ENCODE measurements at regions not wholly inside any gene's neighbourhood (a gene's known extent, or its start where the extent isn't known, plus 50 kb on each side); places are given as distances from the start of the nearest gene placed in this dataset.

DNA sequence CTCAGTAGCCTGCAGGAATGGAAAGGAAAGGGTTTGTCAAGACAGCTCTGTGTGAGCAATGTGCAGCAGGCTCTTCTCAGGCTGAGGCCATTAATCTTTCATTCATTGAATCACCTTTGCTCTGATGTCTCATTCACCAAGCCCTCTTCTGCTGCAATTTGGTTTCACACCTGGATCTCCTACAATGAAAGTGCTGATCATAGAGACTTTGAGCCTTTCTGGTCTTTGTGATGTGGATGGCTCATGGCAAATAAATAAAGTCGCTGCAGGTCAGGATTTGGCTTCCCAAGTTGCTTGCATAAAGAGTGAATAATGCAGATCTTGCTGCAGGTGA lies 95.8 kb upstream of the SPRED2 start:
- CTCF ChIA-PET: no interaction called here
- H3K4me1 Mint-ChIP-seq: 0 out of 2 replicates have a peak, but pooled peaks cover 3% of the 10 kb centered on the region
- H3K4me3 Mint-ChIP-seq: no peak overlapping the region
- POLR2A ChIA-PET: no interaction called here
- ATAC-seq (no peak), DNase-seq (ENCODE audit: low spot score) (no peak)
- H3K27ac Mint-ChIP-seq: no peak overlapping the region
- no peaks in the 10 kb centered on the region for H3K9me3 Mint-ChIP-seq
- H3K27me3 Mint-ChIP-seq (ENCODE audit: low read depth): peaks cover 2% of the 10 kb centered on the region; the same call in 1 of the 2 replicates
- no peaks in the 10 kb centered on the region for H3K36me3 Mint-ChIP-seq
- TF ChIP-seq ETV6 (CRISPR knock-in tag; IDR thresholded peaks at IDR 0.05) (no peak), JUN (CRISPR knock-in tag; IDR thresholded peaks at IDR 0.05) (no peak), TEAD4 (CRISPR knock-in tag; IDR thresholded peaks at IDR 0.05) (no peak), MYBL2 (CRISPR knock-in tag; IDR thresholded peaks at IDR 0.05) (no peak), TEAD1 (CRISPR knock-in tag; IDR thresholded peaks at IDR 0.05) (no peak)
- TF ChIP-seq, protein P1, sequence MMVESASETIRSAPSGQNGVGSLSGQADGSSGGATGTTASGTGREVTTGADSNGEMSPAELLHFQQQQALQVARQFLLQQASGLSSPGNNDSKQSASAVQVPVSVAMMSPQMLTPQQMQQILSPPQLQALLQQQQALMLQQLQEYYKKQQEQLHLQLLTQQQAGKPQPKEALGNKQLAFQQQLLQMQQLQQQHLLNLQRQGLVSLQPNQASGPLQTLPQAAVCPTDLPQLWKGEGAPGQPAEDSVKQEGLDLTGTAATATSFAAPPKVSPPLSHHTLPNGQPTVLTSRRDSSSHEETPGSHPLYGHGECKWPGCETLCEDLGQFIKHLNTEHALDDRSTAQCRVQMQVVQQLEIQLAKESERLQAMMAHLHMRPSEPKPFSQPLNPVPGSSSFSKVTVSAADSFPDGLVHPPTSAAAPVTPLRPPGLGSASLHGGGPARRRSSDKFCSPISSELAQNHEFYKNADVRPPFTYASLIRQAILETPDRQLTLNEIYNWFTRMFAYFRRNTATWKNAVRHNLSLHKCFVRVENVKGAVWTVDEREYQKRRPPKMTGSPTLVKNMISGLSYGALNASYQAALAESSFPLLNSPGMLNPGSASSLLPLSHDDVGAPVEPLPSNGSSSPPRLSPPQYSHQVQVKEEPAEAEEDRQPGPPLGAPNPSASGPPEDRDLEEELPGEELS (CRISPR knock-in tag; IDR thresholded peaks at IDR 0.05): no peak

DNA sequence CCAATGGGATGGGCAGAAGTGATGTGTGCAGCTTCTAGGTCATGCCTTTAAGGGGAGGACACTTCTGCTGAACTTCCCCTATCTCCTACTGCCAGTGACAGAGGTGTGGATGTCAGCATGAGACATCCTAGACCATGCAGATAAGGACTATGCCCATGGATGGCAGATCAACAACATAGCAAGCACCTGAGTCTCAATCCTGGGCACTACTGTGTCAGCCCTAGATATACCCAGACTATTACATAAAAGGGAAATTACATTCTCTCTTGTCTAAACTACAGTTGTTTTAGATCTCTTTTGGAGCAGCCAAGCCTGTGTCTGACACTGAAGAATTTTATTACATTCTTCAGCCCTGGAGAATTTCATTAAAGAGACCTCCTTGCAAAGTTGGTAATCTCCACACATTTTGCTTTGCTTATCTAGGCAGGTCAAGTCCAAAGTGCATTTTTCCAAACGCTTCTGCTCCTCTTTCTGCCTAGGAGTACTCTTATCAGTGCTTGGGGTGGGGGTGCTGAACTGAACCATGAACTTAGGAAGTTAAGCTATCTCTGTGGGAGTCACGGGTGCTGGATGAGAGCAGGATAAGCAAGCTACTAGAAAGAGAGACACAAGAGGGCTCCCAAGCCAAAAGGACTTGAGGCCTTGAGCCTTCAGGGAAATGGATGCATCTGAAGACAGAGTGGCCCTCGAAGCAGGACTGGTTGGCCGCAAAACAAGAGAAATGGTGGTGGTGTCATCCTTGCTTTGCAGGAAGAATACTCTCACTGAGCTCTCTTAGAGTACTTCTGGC lies 95.2 kb upstream of the SPRED2 start:
- ATAC-seq: no peak; the same call in 1 of the 2 replicates
- Mint-ChIP-seq H3K4me1 (0 out of 2 replicates have a peak, but pooled peaks cover 3% of the 10 kb centered on the region), H3K9me3 (no peaks in the 10 kb centered on the region), H3K27me3 (ENCODE audit: low read depth) (peaks cover 2% of the 10 kb centered on the region; the same call in 1 of the 2 replicates), H3K36me3 (no peaks in the 10 kb centered on the region), H3K27ac (no peak overlapping the region), H3K4me3 (no peak overlapping the region)
- CTCF ChIA-PET: no interaction called here
- POLR2A ChIA-PET: no interaction called here
- no peak for DNase-seq (ENCODE audit: low spot score)
- TF ChIP-seq, protein P2, sequence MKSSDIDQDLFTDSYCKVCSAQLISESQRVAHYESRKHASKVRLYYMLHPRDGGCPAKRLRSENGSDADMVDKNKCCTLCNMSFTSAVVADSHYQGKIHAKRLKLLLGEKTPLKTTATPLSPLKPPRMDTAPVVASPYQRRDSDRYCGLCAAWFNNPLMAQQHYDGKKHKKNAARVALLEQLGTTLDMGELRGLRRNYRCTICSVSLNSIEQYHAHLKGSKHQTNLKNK (CRISPR knock-in tag; IDR thresholded peaks at IDR 0.05): no peak

DNA sequence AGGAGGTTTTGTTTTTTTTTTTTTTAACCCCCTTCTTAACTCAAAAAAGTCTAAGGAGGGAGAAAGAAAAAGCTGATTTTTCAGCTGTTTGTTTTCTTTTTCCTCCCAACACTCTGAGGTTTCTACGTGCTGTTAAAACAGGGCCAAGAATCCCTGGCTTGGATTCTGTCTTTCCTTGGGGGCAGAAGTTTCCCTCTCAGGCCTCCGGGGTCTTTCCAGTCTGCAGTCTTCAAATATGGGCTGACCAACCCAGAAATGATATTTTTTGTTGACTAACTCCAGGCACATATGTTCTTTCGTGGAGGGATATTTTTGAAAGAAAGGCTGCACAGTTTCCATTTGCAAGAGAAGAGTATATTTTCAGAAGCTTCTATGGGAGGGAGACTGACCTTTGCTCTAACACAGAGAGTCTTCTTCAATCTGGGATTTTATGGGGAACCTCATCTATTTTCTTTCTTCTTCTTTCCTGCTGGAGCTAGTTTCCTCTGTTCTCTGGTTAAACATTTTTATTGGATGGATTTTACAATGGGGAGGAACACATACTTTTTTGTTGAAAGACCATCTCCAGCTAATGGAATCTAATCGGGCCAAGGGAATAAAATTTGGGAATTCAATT lies 93.3 kb upstream of the SPRED2 start:
- ChIA-PET POLR2A (no interaction called here), CTCF (interaction anchor here (1.2 kb wide), 1 partner anchor 339 kb away, joined by 5 read pairs; no protein-coding TSS in a partner anchor)
- no peak overlapping the region for H3K4me3 Mint-ChIP-seq
- peaks cover 3% of the 10 kb centered on the region; the same call in 1 of the 2 replicates for H3K9me3 Mint-ChIP-seq
- H3K4me1 Mint-ChIP-seq: 0 out of 2 replicates have a peak, but pooled peaks cover 3% of the 10 kb centered on the region
- H3K27ac Mint-ChIP-seq: no peak overlapping the region
- no peaks in the 10 kb centered on the region for H3K36me3 Mint-ChIP-seq
- DNase-seq (ENCODE audit: low spot score): no peak
- no peak for ATAC-seq
- no peaks in the 10 kb centered on the region; the same call in 1 of the 2 replicates for H3K27me3 Mint-ChIP-seq (ENCODE audit: low read depth)
- no peak for TF ChIP-seq ZNF219 (CRISPR knock-in tag; IDR thresholded peaks at IDR 0.05; ENCODE audit: borderline replicate concordance)
- TF ChIP-seq, protein P3, sequence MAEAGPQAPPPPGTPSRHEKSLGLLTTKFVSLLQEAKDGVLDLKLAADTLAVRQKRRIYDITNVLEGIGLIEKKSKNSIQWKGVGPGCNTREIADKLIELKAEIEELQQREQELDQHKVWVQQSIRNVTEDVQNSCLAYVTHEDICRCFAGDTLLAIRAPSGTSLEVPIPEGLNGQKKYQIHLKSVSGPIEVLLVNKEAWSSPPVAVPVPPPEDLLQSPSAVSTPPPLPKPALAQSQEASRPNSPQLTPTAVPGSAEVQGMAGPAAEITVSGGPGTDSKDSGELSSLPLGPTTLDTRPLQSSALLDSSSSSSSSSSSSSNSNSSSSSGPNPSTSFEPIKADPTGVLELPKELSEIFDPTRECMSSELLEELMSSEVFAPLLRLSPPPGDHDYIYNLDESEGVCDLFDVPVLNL (CRISPR knock-in tag; IDR thresholded peaks at IDR 0.05; ENCODE audit: borderline replicate concordance, low read depth): no peak
- TF ChIP-seq JAZF1 (CRISPR knock-in tag; IDR thresholded peaks at IDR 0.05): no peak
- TF ChIP-seq HMGA2 (CRISPR knock-in tag; IDR thresholded peaks at IDR 0.05): no peak
- TF ChIP-seq TP53 (CRISPR knock-in tag; IDR thresholded peaks at IDR 0.05): no peak
- TF ChIP-seq, protein P4, sequence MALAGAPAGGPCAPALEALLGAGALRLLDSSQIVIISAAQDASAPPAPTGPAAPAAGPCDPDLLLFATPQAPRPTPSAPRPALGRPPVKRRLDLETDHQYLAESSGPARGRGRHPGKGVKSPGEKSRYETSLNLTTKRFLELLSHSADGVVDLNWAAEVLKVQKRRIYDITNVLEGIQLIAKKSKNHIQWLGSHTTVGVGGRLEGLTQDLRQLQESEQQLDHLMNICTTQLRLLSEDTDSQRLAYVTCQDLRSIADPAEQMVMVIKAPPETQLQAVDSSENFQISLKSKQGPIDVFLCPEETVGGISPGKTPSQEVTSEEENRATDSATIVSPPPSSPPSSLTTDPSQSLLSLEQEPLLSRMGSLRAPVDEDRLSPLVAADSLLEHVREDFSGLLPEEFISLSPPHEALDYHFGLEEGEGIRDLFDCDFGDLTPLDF (CRISPR knock-in tag; IDR thresholded peaks at IDR 0.05): no peak
- no peak for TF ChIP-seq ZNF317 (CRISPR knock-in tag; IDR thresholded peaks at IDR 0.05; ENCODE audit: borderline replicate concordance, low read depth)
- no peak for TF ChIP-seq SMAD4 (CRISPR knock-in tag; IDR thresholded peaks at IDR 0.05)

All from WTC11 (cell line).